Hepatocyte (in vitro differentiated cells): ENCODE measurements at regions not wholly inside any gene's neighbourhood (a gene's known extent, or its start where the extent isn't known, plus 50 kb on each side); places are given as distances from the start of the nearest gene placed in this dataset.

Experiments used
- DNase-seq: peaks from one replicate; pipeline ENCODE4 v3.0.0-alpha.2; 2016; ENCODE audit warnings: low spot score
- H2AFZ ChIP-seq: fragments of 200-600 bp; sonication (generic); 2 replicates; pipeline ENCODE4 v1.6.0; 2016; ENCODE audit warnings: antibody characterized with exemption, mild to moderate bottlenecking
- H3K27ac ChIP-seq: fragments of 200-600 bp; sonication (generic); 2 replicates; pipeline ENCODE4 v1.5.1; 2016; ENCODE audit warnings: mild to moderate bottlenecking
- H3K27me3 ChIP-seq: fragments of 200-600 bp; sonication (generic); 2 replicates; pipeline ENCODE4 v1.6.1; 2016
- H3K36me3 ChIP-seq: fragments of 200-600 bp; sonication (generic); replicated peaks from 2 replicates; pipeline ENCODE4 v1.5.1; 2016; ENCODE audit warnings: low read depth; ENCODE audit not compliant: insufficient read depth
- H3K4me1 ChIP-seq: fragments of 200-600 bp; sonication (generic); 2 replicates; pipeline ENCODE4 v1.5.1; 2016; ENCODE audit warnings: mild to moderate bottlenecking, moderate library complexity; ENCODE audit not compliant: insufficient read depth
- H3K4me2 ChIP-seq: fragments of 200-600 bp; sonication (generic); 2 replicates; pipeline ENCODE4 v1.6.0; 2016
- H3K4me3 ChIP-seq: fragments of 200-600 bp; sonication (generic); 2 replicates; pipeline ENCODE4 v1.5.1; 2016; ENCODE audit warnings: mild to moderate bottlenecking
- H3K79me2 ChIP-seq: fragments of 200-600 bp; sonication (generic); 2 replicates; pipeline ENCODE4 v1.6.0; 2017; ENCODE audit warnings: mild to moderate bottlenecking
- H3K9me2 ChIP-seq: fragments of 200-600 bp; sonication (generic); replicated peaks from 2 replicates; pipeline ENCODE4 v1.6.0; 2017; ENCODE audit warnings: mild to moderate bottlenecking; ENCODE audit not compliant: insufficient read depth
- H3K9me3 ChIP-seq: fragments of 200-600 bp; sonication (generic); 2 replicates; pipeline ENCODE4 v1.5.1; 2016; ENCODE audit warnings: low read depth, mild to moderate bottlenecking
- H4K20me1 ChIP-seq: fragments of 200-600 bp; sonication (generic); 2 replicates; pipeline ENCODE4 v1.6.0; 2016; ENCODE audit warnings: mild to moderate bottlenecking; ENCODE audit not compliant: insufficient read depth, poor library complexity, severe bottlenecking
- EZH2 ChIP-seq: fragments of 200-600 bp; sonication (generic); IDR thresholded peaks from 2 replicates; pipeline ENCODE4 v1.6.1; 2016; ENCODE audit warnings: antibody characterized with exemption, mild to moderate bottlenecking, borderline replicate concordance
- EZH2phosphoT487 ChIP-seq: fragments of 200-600 bp; sonication (generic); IDR thresholded peaks from one replicate; pipeline ENCODE4 v1.6.1; 2018; ENCODE audit warnings: antibody characterized with exemption, mild to moderate bottlenecking, low read depth, moderate library complexity; ENCODE audit not compliant: unreplicated experiment, severe bottlenecking
- WGBS: methylation state at CpG from one replicate; pipeline ENCODE4 v1.1.6; 2016; ENCODE audit warnings: low lambda C conversion rate; ENCODE audit errors: missing lambda C conversion rate; 5-methylcytosine and 5-hydroxymethylcytosine counted together
- TF ChIP-seq, protein P1 (sequence below): fragments of 200-600 bp; sonication (generic); IDR thresholded peaks from 2 replicates; pipeline ENCODE4 v1.5.1; 2016; ENCODE audit warnings: antibody characterized with exemption, mild to moderate bottlenecking; ENCODE audit not compliant: poor library complexity

DNA sequence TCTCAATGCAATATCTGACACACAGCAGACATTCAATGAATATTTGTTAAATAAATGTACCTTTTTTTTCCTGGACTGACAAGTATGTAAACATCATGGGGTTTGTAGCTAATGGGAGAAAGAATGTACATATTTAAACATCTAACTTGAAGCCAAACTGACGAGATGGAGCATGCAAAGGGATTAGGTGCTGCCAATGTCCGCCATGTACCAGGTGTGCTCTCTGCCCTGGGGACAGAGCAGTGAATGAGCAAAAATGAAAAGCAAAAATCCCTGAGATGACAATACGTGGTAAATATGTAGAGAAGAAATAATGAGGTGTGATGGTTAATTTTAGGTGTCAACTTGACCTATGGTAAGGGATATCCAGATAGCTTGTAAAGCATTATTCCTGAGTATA, 247.4 kb upstream of the CELF4 start:
- TF ChIP-seq, protein P1, sequence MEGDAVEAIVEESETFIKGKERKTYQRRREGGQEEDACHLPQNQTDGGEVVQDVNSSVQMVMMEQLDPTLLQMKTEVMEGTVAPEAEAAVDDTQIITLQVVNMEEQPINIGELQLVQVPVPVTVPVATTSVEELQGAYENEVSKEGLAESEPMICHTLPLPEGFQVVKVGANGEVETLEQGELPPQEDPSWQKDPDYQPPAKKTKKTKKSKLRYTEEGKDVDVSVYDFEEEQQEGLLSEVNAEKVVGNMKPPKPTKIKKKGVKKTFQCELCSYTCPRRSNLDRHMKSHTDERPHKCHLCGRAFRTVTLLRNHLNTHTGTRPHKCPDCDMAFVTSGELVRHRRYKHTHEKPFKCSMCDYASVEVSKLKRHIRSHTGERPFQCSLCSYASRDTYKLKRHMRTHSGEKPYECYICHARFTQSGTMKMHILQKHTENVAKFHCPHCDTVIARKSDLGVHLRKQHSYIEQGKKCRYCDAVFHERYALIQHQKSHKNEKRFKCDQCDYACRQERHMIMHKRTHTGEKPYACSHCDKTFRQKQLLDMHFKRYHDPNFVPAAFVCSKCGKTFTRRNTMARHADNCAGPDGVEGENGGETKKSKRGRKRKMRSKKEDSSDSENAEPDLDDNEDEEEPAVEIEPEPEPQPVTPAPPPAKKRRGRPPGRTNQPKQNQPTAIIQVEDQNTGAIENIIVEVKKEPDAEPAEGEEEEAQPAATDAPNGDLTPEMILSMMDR: no peak
- TF ChIP-seq EZH2phosphoT487 (no peak), EZH2 (no peak)
- WGBS: 69% methylated on average over 3 of the region's 3 CpGs
- DNase-seq: no peak
- Histone ChIP-seq H3K4me2 (no peak overlapping the region), H4K20me1 (no peaks in the 10 kb centered on the region), H2AFZ (no peak overlapping the region), H3K36me3 (no peaks in the 10 kb centered on the region), H3K27me3 (no peaks in the 10 kb centered on the region), H3K9me2 (no peaks in the 10 kb centered on the region), H3K27ac (no peak overlapping the region), H3K79me2 (no peaks in the 10 kb centered on the region), H3K9me3 (no peaks in the 10 kb centered on the region), H3K4me1 (no peaks in the 10 kb centered on the region), H3K4me3 (no peak overlapping the region)

DNA sequence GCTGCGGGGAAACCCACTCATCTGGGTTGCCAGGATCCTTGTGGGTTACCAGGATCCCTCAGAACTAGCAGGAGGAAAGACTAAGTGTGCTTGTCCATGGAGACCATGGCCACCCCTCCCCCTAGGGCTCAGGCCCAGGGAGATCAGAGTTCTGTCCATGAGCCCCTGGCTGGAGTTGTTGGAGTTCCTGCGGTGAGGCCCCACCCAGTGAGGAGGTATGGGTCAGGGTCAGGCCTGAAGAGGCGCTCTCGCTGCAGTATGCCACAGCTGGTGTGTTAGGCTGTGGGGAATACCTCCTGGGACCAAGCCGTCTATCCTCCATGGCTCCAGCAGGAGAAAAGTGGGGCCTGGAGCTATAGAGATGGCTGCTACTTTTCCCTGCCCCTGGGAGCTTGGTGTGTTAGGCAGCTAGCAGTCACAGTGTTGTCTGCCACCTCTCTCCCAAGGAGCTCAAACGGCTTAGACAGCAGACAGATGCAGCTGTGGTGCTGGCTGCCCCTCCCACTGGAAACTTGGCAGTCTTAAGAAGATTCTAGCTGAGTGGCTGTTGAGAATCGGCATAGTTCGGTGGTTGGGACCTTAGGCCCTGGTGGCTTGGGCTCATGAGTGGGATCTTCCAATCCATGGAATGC, 240.3 kb upstream of the CELF4 start:
- Histone ChIP-seq H3K27me3 (no peaks in the 10 kb centered on the region), H3K9me2 (no peaks in the 10 kb centered on the region), H3K36me3 (no peaks in the 10 kb centered on the region), H4K20me1 (no peaks in the 10 kb centered on the region), H3K4me3 (no peak overlapping the region), H3K4me1 (no peaks in the 10 kb centered on the region), H3K9me3 (no peaks in the 10 kb centered on the region), H2AFZ (no peak overlapping the region), H3K4me2 (no peak overlapping the region), H3K27ac (no peak overlapping the region), H3K79me2 (no peaks in the 10 kb centered on the region)
- DNase-seq: no peak
- no peak for TF ChIP-seq EZH2
- WGBS: 88% methylated on average over 8 of the region's 8 CpGs

DNA sequence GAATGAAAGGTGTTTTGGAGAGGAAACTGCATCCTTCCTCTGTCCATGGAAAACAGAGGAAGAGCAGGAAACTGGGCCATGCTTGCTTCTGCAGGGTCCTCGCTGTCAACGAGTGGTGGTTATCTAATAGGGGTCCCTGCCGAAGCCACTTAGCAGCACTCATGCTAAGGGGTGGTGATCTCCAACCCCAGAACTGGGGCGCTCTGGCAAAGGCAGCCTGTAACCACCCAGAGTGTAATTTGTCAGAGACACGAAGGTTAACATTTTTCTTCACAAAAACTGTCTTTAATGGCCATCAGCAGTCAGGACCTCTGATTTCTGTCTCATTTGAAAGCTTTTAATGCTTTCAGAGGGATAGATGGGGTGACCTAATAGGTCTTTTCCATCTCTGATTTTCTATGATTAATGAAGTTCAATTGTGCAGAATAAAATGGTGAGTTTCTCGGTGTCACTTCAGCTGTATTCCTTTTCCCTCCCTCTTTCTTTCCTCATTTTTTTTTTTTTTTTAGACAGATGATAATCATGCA, 231.3 kb upstream of the CELF4 start:
- TF ChIP-seq EZH2 (no peak), EZH2phosphoT487 (no peak)
- TF ChIP-seq, protein P1: no peak
- no peak overlapping the region for H3K27ac ChIP-seq
- H3K36me3 ChIP-seq: no peaks in the 10 kb centered on the region
- no peak overlapping the region for H3K4me2 ChIP-seq
- H3K4me3 ChIP-seq: no peak overlapping the region
- H4K20me1 ChIP-seq: no peaks in the 10 kb centered on the region
- DNase-seq: no peak
- no peak overlapping the region for H2AFZ ChIP-seq
- 84% methylated on average over 6 of the region's 6 CpGs for WGBS
- H3K9me2 ChIP-seq: no peaks in the 10 kb centered on the region
- H3K4me1 ChIP-seq: no peaks in the 10 kb centered on the region
- no peaks in the 10 kb centered on the region for H3K79me2 ChIP-seq
- H3K27me3 ChIP-seq: no peaks in the 10 kb centered on the region
- H3K9me3 ChIP-seq: no peaks in the 10 kb centered on the region

DNA sequence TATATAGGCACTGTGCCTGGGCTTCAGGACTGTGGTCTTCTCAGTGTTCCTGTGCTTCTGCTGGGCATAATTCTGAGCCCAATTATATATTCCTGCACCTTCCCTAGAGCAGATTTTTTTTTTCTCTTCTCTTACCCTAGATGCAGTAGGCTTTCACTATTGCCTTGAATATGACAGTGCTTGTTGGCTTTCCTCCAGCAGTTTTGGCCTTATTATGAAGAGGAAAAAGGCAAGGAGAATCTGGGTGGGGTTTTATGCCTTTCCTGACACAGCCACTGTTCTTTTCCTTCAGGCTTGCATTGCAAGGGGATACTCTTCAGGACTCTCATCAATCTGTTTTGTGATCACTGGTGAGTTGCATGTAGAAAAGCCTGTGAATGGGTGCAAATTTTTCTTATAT, 221.9 kb upstream of the CELF4 start:
- Histone ChIP-seq H2AFZ (no peak overlapping the region), H3K36me3 (no peaks in the 10 kb centered on the region), H3K9me2 (no peaks in the 10 kb centered on the region), H3K4me2 (no peak overlapping the region), H3K27ac (no peak overlapping the region), H3K4me1 (no peaks in the 10 kb centered on the region), H4K20me1 (no peaks in the 10 kb centered on the region), H3K4me3 (no peak overlapping the region), H3K27me3 (no peaks in the 10 kb centered on the region), H3K79me2 (no peaks in the 10 kb centered on the region), H3K9me3 (no peaks in the 10 kb centered on the region)
- TF ChIP-seq EZH2phosphoT487 (no peak), EZH2 (no peak)
- TF ChIP-seq, protein P1: no peak
- DNase-seq: no peak
